OCI-LY7 (cell line): ENCODE measurements at regions not wholly inside any gene's neighbourhood (a gene's known extent, or its start where the extent isn't known, plus 50 kb on each side); places are given as distances from the start of the nearest gene placed in this dataset.

ENCODE experiments used
- BruUV-seq: library from RNA; stranded (reverse); fragments of 400-500 nt; replicated peaks from 2 replicates; lab custom pipeline; 2021; lab: Mats Ljungman, UMichigan
- CTCF ChIA-PET: fragments of 300-600 bp; sonication (Branson Sonifier 250); formaldehyde crosslinking; loops from one replicate; lab custom pipeline; 2022; ENCODE audit warnings: antibody characterized with exemption; ENCODE audit not compliant: unreplicated experiment; lab: Charles Lee
- POLR2A ChIA-PET: fragments of 300-600 bp; sonication (Branson Sonifier 250); formaldehyde crosslinking; loops from one replicate; lab custom pipeline; 2022; ENCODE audit warnings: antibody characterized with exemption; lab: Charles Lee
- DNase-seq: peaks from one replicate; pipeline ENCODE4 v3.0.0-alpha.2; 2015; ENCODE audit warnings: low spot score
- H2AFZ ChIP-seq: fragments of 200-600 bp; sonication (generic), shearing (Covaris generic); 2 replicates; pipeline ENCODE4 v1.6.1; 2014; ENCODE audit warnings: mild to moderate bottlenecking, antibody characterized with exemption, low read length, moderate library complexity
- H3K27ac ChIP-seq: fragments of 200-600 bp; sonication (generic); 2 replicates; pipeline ENCODE4 v1.5.1; 2014; ENCODE audit warnings: mixed run types, low read depth, mild to moderate bottlenecking, moderate library complexity, low read length, inconsistent platforms; ENCODE audit not compliant: poor library complexity, severe bottlenecking
- H3K36me3 ChIP-seq: fragments of 200-600 bp; sonication (generic); 2 replicates; pipeline ENCODE4 v1.6.1; 2014; ENCODE audit warnings: mild to moderate bottlenecking, antibody characterized with exemption, low read length, moderate library complexity, mixed read lengths; ENCODE audit not compliant: insufficient read depth
- H3K4me1 ChIP-seq: fragments of 200-600 bp; sonication (generic); 2 replicates; pipeline ENCODE4 v1.5.1; 2014; ENCODE audit warnings: mild to moderate bottlenecking, low read length; ENCODE audit not compliant: insufficient read depth, poor library complexity, severe bottlenecking
- H3K4me2 ChIP-seq: fragments of 200-600 bp; sonication (generic); 2 replicates; pipeline ENCODE4 v1.6.1; 2014; ENCODE audit warnings: mild to moderate bottlenecking, low read length
- H3K4me3 ChIP-seq: fragments of 200-600 bp; sonication (generic); 2 replicates; pipeline ENCODE4 v1.5.1; 2014; ENCODE audit warnings: mild to moderate bottlenecking, low read depth, low read length; ENCODE audit not compliant: poor library complexity, severe bottlenecking
- H3K79me2 ChIP-seq: fragments of 200-600 bp; sonication (generic); 2 replicates; pipeline ENCODE4 v1.6.1; 2016; ENCODE audit warnings: low read depth, mild to moderate bottlenecking, low read length, moderate library complexity, mixed read lengths; ENCODE audit not compliant: insufficient read depth
- H3K9me2 ChIP-seq: fragments of 200-600 bp; sonication (generic); 2 replicates; pipeline ENCODE4 v1.6.1; 2016; ENCODE audit warnings: mild to moderate bottlenecking, low read length, mixed read lengths; ENCODE audit not compliant: insufficient read depth
- H3K9me3 ChIP-seq: fragments of 200-600 bp; sonication (generic); 2 replicates; pipeline ENCODE4 v1.6.1; 2014; ENCODE audit warnings: mild to moderate bottlenecking, mixed run types, low read length, mixed read lengths
- H4K20me1 ChIP-seq: fragments of 200-600 bp; sonication (generic); 2 replicates; pipeline ENCODE4 v1.6.1; 2014; ENCODE audit warnings: mild to moderate bottlenecking, antibody characterized with exemption, low read length, moderate library complexity, mixed read lengths; ENCODE audit not compliant: insufficient read depth
- CTCF ChIP-seq: fragments of 200-600 bp; sonication (generic); conservative IDR thresholded peaks from 2 replicates; pipeline ENCODE4 v1.5.1; 2014; ENCODE audit warnings: mild to moderate bottlenecking, antibody characterized with exemption, low read length, moderate library complexity, mixed read lengths
- EZH2phosphoT487 ChIP-seq: fragments of 200-600 bp; sonication (generic); IDR thresholded peaks from 2 replicates; pipeline ENCODE4 v1.6.1; 2018; ENCODE audit warnings: low read depth, borderline replicate concordance, mild to moderate bottlenecking, mixed run types, antibody characterized with exemption, low read length, moderate library complexity, mixed read lengths
- intact Hi-C: fragments of 100-400 bp; cut with micrococcal nuclease; formaldehyde crosslinking; loops from one replicate; pipeline ENCODE4 v1.10.0; 2022; ENCODE audit not compliant: unreplicated experiment

GRCh38 chr4:19961091-19961490 lies 290.6 kb upstream of the SLIT2 start:
- TF ChIP-seq EZH2phosphoT487 (no peak), CTCF (no peak)
- no peak for DNase-seq
- ChIA-PET CTCF (no interaction called here), POLR2A (no interaction called here)
- Histone ChIP-seq H3K4me3 (no peak overlapping the region), H3K27ac (no peak overlapping the region), H3K4me2 (no peak overlapping the region), H3K9me3 (no peaks in the 10 kb centered on the region), H2AFZ (no peak overlapping the region), H3K36me3 (no peaks in the 10 kb centered on the region), H3K79me2 (no peaks in the 10 kb centered on the region), H3K4me1 (no peaks in the 10 kb centered on the region), H4K20me1 (no peaks in the 10 kb centered on the region), H3K9me2 (no peaks in the 10 kb centered on the region)
- intact Hi-C loops = no loop called here
- BruUV-seq = no TSS peak

DNA sequence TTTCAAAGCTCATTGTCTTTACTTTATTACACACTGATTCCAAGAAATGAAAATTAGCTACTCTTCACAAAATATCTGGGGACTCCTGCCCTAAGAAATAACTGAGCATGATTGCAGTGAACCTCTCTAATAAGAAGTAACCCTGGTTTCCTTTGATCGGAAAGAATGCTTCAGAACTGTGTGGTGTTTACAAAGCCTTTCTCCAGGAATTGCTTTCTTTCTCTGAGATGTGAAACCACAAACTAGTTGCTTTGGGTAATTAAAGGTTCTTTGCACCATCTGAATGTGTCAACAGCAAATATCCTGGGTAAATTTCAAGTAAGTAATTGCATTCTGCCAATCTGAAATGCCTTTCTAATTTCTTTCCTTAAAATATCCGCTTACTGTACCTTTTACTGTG lies 292.9 kb upstream of the SLIT2 start:
- no peak for DNase-seq
- no TSS peak for BruUV-seq
- Histone ChIP-seq H3K79me2 (no peaks in the 10 kb centered on the region), H3K4me1 (no peaks in the 10 kb centered on the region), H4K20me1 (no peaks in the 10 kb centered on the region), H3K4me3 (no peak overlapping the region), H3K9me3 (no peaks in the 10 kb centered on the region), H3K36me3 (no peaks in the 10 kb centered on the region), H2AFZ (no peak overlapping the region), H3K27ac (no peak overlapping the region), H3K9me2 (no peaks in the 10 kb centered on the region), H3K4me2 (no peak overlapping the region)
- CTCF ChIA-PET = no interaction called here
- intact Hi-C loops = no loop called here
- TF ChIP-seq EZH2phosphoT487 = no peak
- no peak for TF ChIP-seq CTCF
- POLR2A ChIA-PET = interaction anchor here (0.5 kb wide), 1 partner anchor 54 kb away, joined by 6 read pairs; no protein-coding TSS in a partner anchor

GRCh38 chr4:19947349-19947748 lies 304.4 kb upstream of the SLIT2 start:
- Histone ChIP-seq H3K27ac (no peak overlapping the region), H4K20me1 (no peaks in the 10 kb centered on the region), H3K9me2 (no peaks in the 10 kb centered on the region), H3K79me2 (no peaks in the 10 kb centered on the region), H3K9me3 (no peaks in the 10 kb centered on the region), H3K4me1 (no peaks in the 10 kb centered on the region), H3K4me2 (no peak overlapping the region), H2AFZ (no peak overlapping the region), H3K4me3 (no peak overlapping the region), H3K36me3 (no peaks in the 10 kb centered on the region)
- ChIA-PET CTCF (no interaction called here), POLR2A (no interaction called here)
- no peak for TF ChIP-seq CTCF
- TF ChIP-seq EZH2phosphoT487 = no peak
- no TSS peak for BruUV-seq
- intact Hi-C loops = no loop called here
- no peak for DNase-seq
